Thyroid gland (tissue), 4 donors: ENCODE measurements at regions not wholly inside any gene's neighbourhood (a gene's known extent, or its start where the extent isn't known, plus 50 kb on each side); places are given as distances from the start of the nearest gene placed in this dataset.

Experiments
- POLR2A ChIP-seq, 2 donors: fragments of 450-650 bp; IDR thresholded peaks; one replicate each; pipeline ENCODE4 v1.6.1; 2017; ENCODE audit warnings: antibody characterized with exemption in 2 of 2, mild to moderate bottlenecking in 2 of 2, moderate library complexity in 1 of 2
- TF ChIP-seq, protein P1 (sequence below), 6 experiments: fragments of 200-600 bp in 3 of 6; fragments of 450-650 bp in 3 of 6; sonication (generic) in 3 of 6; IDR thresholded peaks; one replicate each; pipeline ENCODE4 v1.5.1; 2016 to 2019; ENCODE audit warnings: antibody characterized with exemption in 6 of 6, mild to moderate bottlenecking in 2 of 6, inconsistent platforms in 1 of 6, moderate library complexity in 1 of 6

DNA sequence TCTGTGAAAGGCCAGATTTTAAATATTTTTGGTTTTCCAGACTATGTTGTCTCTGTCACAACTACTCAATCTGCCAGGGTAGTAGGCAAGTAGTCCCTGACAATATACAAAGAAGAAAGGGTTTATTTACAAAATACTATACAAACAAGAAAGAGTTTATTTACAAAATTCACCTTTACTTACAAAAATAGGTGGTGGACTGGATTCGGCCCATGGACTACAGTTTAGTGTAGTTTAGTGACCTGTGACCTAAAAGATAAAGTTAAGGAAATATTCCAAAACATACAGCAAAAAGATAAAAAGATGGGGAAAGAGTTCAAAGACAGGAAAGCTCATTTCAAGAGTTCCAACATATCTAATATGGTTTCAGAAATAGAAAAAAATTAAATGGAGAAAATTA, 52.9 kb upstream of the MAP10 start:
- TF ChIP-seq, protein P1, sequence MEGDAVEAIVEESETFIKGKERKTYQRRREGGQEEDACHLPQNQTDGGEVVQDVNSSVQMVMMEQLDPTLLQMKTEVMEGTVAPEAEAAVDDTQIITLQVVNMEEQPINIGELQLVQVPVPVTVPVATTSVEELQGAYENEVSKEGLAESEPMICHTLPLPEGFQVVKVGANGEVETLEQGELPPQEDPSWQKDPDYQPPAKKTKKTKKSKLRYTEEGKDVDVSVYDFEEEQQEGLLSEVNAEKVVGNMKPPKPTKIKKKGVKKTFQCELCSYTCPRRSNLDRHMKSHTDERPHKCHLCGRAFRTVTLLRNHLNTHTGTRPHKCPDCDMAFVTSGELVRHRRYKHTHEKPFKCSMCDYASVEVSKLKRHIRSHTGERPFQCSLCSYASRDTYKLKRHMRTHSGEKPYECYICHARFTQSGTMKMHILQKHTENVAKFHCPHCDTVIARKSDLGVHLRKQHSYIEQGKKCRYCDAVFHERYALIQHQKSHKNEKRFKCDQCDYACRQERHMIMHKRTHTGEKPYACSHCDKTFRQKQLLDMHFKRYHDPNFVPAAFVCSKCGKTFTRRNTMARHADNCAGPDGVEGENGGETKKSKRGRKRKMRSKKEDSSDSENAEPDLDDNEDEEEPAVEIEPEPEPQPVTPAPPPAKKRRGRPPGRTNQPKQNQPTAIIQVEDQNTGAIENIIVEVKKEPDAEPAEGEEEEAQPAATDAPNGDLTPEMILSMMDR (IDR thresholded peaks at IDR 0.05), result no peak
- TF ChIP-seq POLR2A (IDR thresholded peaks at IDR 0.05), result no peak
